GM12891 (cell line): ENCODE measurements at regions not wholly inside any gene's neighbourhood (a gene's known extent, or its start where the extent isn't known, plus 50 kb on each side); places are given as distances from the start of the nearest gene placed in this dataset.
A peak's percentile ranks its signal among the peaks of the same experiment; 100 is the strongest.

Experiments
- DNase-seq: peaks from one replicate; pipeline ENCODE4 v3.0.0; 2011; ENCODE audit warnings: low spot score; ENCODE audit not compliant: insufficient read length
- FAIRE-seq: peaks from 2 replicates; lab custom pipeline; 2011; peaks lifted over from hg19 to GRCh38; lab: Jason Lieb, UNC
- PAX5 ChIP-seq: IDR thresholded peaks from 2 replicates; pipeline ENCODE4 v1.6.1; 2011; ENCODE audit warnings: low read length, moderate library complexity, mild to moderate bottlenecking; ENCODE audit not compliant: insufficient read depth, severe bottlenecking
- POLR2A ChIP-seq: IDR thresholded peaks from 2 replicates; pipeline ENCODE4 v1.6.1; 2011; ENCODE audit warnings: low read depth, low read length, control low read depth
- POLR2AphosphoS5 ChIP-seq: IDR thresholded peaks from 2 replicates; pipeline ENCODE4 v1.6.1; 2011; ENCODE audit warnings: low read depth, low read length, control low read depth
- POU2F2 ChIP-seq: IDR thresholded peaks from 2 replicates; pipeline ENCODE4 v1.6.1; 2011; ENCODE audit warnings: low read depth, mild to moderate bottlenecking, control low read depth, low read length, moderate library complexity
- SPI1 ChIP-seq: IDR thresholded peaks from 2 replicates; pipeline ENCODE4 v1.6.1; 2011; ENCODE audit warnings: low read depth, low read length, control low read depth
- TAF1 ChIP-seq: IDR thresholded peaks from 2 replicates; pipeline ENCODE4 v1.6.1; 2011; ENCODE audit warnings: low read depth, low read length, control low read depth

GRCh38 chr3:109772520-109772919 is 435.2 kb upstream of the DPPA4 start:
- DNase-seq (no peak), FAIRE-seq (no peak)
- TF ChIP-seq POLR2AphosphoS5 (no peak), TAF1 (no peak), POU2F2 (no peak), POLR2A (no peak), SPI1 (no peak), PAX5 (no peak)

- TF ChIP-seq POLR2AphosphoS5 (no peak), TAF1 (no peak), POLR2A (no peak), SPI1 (no peak), PAX5 (no peak), POU2F2 (no peak)
These were observed 436.8 kb upstream of the DPPA4 start for GRCh38 chr3:109774108-109774507.

GRCh38 chr3:109784285-109784684 is 446.9 kb upstream of the DPPA4 start:
- TF ChIP-seq POLR2AphosphoS5 (no peak), SPI1 (no peak), POU2F2 (no peak), TAF1 (no peak), POLR2A (no peak), PAX5 (no peak)
- FAIRE-seq (no peak), DNase-seq (no peak)

More at GRCh38 chr3:109774108-109774507, 436.8 kb upstream of the DPPA4 start:
- no peak for FAIRE-seq
- DNase-seq = no peak

- FAIRE-seq (no peak), DNase-seq (no peak)
- no peak for TF ChIP-seq SPI1
- no peak for TF ChIP-seq POLR2AphosphoS5
- TF ChIP-seq POLR2A = no peak
- no peak for TF ChIP-seq PAX5
- TF ChIP-seq TAF1 = no peak
- TF ChIP-seq POU2F2 = no peak
These were observed 447.7 kb upstream of the DPPA4 start for GRCh38 chr3:109784852-109785631.

GRCh38 chr3:109803274-109803673 is 465.9 kb upstream of the DPPA4 start:
- TF ChIP-seq POLR2AphosphoS5 = no peak
- no peak for TF ChIP-seq PAX5
- TF ChIP-seq SPI1 = no peak
- TF ChIP-seq TAF1 = no peak
- TF ChIP-seq POLR2A = no peak
- TF ChIP-seq POU2F2 = no peak
- FAIRE-seq (no peak), DNase-seq (no peak)

- DNase-seq = no peak
- no peak for FAIRE-seq
- TF ChIP-seq PAX5 (no peak), POLR2AphosphoS5 (no peak), POLR2A (no peak), POU2F2 (no peak), SPI1 (no peak), TAF1 (no peak)
These were observed 467.4 kb upstream of the DPPA4 start for GRCh38 chr3:109804697-109805096.

- no peak for DNase-seq
- no peak for FAIRE-seq
These were observed 469.6 kb upstream of the DPPA4 start for GRCh38 chr3:109806929-109807328.

GRCh38 chr3:109809513-109809912 is 472.2 kb upstream of the DPPA4 start:
- TF ChIP-seq POLR2A (no peak), POLR2AphosphoS5 (no peak), TAF1 (no peak), SPI1 (no peak), POU2F2 (no peak), PAX5 (no peak)
- no peak for FAIRE-seq

More at GRCh38 chr3:109806929-109807328, 469.6 kb upstream of the DPPA4 start:
- TF ChIP-seq SPI1 = 0 out of 2 replicates have a peak, but pooled peaks have one; percentile 7
- no peak for TF ChIP-seq POU2F2

GRCh38 chr3:109818081-109818480 is 480.7 kb upstream of the DPPA4 start:
- DNase-seq (no peak), FAIRE-seq (no peak)
- TF ChIP-seq PAX5 = no peak
- no peak for TF ChIP-seq POU2F2
- TF ChIP-seq TAF1 = no peak
- TF ChIP-seq POLR2A = no peak
- no peak for TF ChIP-seq POLR2AphosphoS5
- TF ChIP-seq SPI1 = no peak

More at GRCh38 chr3:109809513-109809912, 472.2 kb upstream of the DPPA4 start:
- DNase-seq = no peak
